Hematopoietic multipotent progenitor cell treated with erythropoietin and hydrocortisone succinate and interleukin-3 and kit ligand, for 15 days (in vitro differentiated cells): ENCODE measurements at regions not wholly inside any gene's neighbourhood (a gene's known extent, or its start where the extent isn't known, plus 50 kb on each side); places are given as distances from the start of the nearest gene placed in this dataset.
"Not testable (repeated sequence)": the region's sequence is repeated elsewhere in the genome, so short reads cannot be mapped to it uniquely, and the experiment has no call there.

Experiments used
- DNase-seq: peaks from one replicate; pipeline ENCODE4 v3.0.0-alpha.2; 2015; ENCODE audit warnings: low spot score

- DNase-seq = no peak
These were observed 128.9 kb downstream of the TMEM200A start for GRCh38 chr6:130494729-130495128.

- no peak for DNase-seq
These were observed 134.9 kb downstream of the TMEM200A start for GRCh38 chr6:130500693-130501092.

GRCh38 chr6:130503146-130503545 lies 137.3 kb downstream of the TMEM200A start:
- no peak for DNase-seq

- DNase-seq = no peak
These were observed 140.2 kb downstream of the TMEM200A start for GRCh38 chr6:130505808-130506598.

GRCh38 chr6:130507005-130507665 lies 141.3 kb downstream of the TMEM200A start:
- DNase-seq = not testable (repeated sequence)

GRCh38 chr6:130507666-130508028 lies 141.8 kb downstream of the TMEM200A start:
- no peak for DNase-seq

- no peak for DNase-seq
These were observed 148.0 kb downstream of the TMEM200A start for GRCh38 chr6:130513770-130514169.

- DNase-seq = no peak
These were observed 148.9 kb downstream of the TMEM200A start for GRCh38 chr6:130514712-130515111.

GRCh38 chr6:130515306-130515705 lies 149.5 kb downstream of the TMEM200A start:
- DNase-seq = no peak

- no peak for DNase-seq
These were observed 150.8 kb downstream of the TMEM200A start for GRCh38 chr6:130516604-130517003.

GRCh38 chr6:130517444-130517931 lies 151.7 kb downstream of the TMEM200A start:
- DNase-seq = no peak

- DNase-seq = no peak
These were observed 152.8 kb downstream of the TMEM200A start for GRCh38 chr6:130518588-130518987.

GRCh38 chr6:130520221-130520620 lies 154.4 kb downstream of the TMEM200A start:
- no peak for DNase-seq

- no peak for DNase-seq
These were observed 155.0 kb downstream of the TMEM200A start for GRCh38 chr6:130520801-130521200.

- no peak for DNase-seq
These were observed 158.7 kb downstream of the TMEM200A start for GRCh38 chr6:130524552-130524951.

- DNase-seq = no peak
These were observed 159.6 kb downstream of the TMEM200A start for GRCh38 chr6:130525408-130525807.

GRCh38 chr6:130526466-130526865 lies 160.6 kb downstream of the TMEM200A start:
- DNase-seq = no peak

- no peak for DNase-seq
These were observed 161.4 kb downstream of the TMEM200A start for GRCh38 chr6:130527173-130527572.

GRCh38 chr6:130529569-130530149 lies 163.8 kb downstream of the TMEM200A start:
- no peak for DNase-seq

GRCh38 chr6:130534627-130535026 lies 168.8 kb downstream of the TMEM200A start:
- no peak for DNase-seq

- no peak for DNase-seq
These were observed 169.4 kb downstream of the TMEM200A start for GRCh38 chr6:130535242-130535641.

- DNase-seq = no peak
These were observed 171.6 kb downstream of the TMEM200A start for GRCh38 chr6:130537447-130537846.

GRCh38 chr6:130547723-130548122 lies 181.9 kb downstream of the TMEM200A start:
- DNase-seq = no peak
